HG03066 (cell line): ENCODE measurements at regions not wholly inside any gene's neighbourhood (a gene's known extent, or its start where the extent isn't known, plus 50 kb on each side); places are given as distances from the start of the nearest gene placed in this dataset.
"Not testable (repeated sequence)": the region's sequence is repeated elsewhere in the genome, so short reads cannot be mapped to it uniquely, and the experiment has no call there.

Source experiments
- ATAC-seq: cut with Tn5 transposase; IDR thresholded peaks from one replicate; pipeline ENCODE4 v1.9.1; 2021; ENCODE audit warnings: low read depth; ENCODE audit not compliant: unreplicated experiment

GRCh38 chr6:100230115-100230952 lies 234.4 kb downstream of the SIM1 start:
- ATAC-seq: no peak

GRCh38 chr6:100229512-100229911 lies 235.2 kb downstream of the SIM1 start:
- ATAC-seq: no peak

DNA sequence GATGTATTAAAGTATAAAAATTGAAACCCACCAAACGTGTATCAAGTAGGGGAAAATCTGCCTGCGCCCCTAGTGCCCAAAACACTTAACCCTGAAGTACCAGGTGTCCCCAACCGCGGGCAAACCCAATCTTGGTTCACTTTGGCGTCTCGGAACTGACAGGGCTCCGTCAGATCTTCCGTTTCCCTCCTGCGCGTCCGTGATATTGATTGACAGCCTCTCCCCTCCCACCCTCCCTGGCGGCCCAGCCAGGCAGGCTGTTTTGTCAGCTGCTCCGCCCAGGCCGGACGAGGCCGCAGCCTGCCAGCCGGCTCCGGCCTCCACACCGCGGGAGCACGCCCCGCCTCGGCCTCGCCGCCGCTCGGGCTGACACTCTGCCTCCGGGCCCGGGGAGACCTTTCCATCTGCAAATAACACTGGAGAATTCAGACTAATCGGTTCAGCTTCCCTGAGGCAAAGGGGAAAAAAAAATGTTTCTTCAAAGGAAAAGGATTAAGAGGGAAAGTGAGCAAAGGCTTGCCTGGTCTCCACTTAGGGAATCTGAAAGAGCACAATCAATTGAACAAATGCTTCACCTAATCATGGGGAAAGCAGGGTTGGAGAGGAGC lies 234.9 kb upstream of the MCHR2 start:
- peak; percentile 100 for ATAC-seq

DNA sequence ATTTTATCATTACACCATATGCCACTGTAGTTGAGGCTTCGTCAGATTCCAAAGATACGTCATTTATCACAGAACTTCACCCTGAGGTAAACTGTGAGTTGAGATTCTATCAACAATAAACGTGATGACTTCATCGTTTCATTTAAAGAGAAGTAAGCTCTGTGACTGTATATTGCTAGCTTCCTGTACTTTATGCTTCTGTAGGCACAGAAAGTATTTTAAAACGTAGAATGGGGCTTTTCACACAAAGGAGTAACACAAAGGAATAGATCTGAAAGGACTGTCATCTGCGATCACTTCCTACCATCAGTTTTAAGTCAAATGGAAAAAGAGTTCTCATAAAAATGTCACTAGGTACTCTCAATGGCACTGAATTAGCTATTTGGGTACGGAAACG lies 234.4 kb upstream of the MCHR2 start:
- ATAC-seq: peak; percentile 10

- no peak for ATAC-seq
Observed at GRCh38 chr6:100226811-100227210, 232.8 kb upstream of the MCHR2 start.

DNA sequence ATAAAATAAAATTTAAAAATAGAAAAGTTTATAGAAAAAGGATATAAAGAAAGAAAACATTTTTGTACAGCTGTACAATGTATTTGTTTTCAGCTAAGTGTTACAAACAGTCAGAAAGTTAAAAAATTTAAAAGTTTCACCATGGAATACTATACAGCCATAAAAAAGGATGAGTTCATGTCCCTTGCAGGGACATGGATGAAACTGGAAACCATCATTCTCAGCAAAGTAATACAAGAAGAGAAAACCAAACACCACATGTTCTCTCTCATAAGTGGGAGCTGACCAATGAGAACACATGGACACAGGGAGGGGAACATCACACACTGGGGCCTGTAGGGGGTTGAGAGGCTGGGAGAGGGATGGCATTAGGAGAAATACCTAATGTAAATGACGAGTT lies 229.9 kb upstream of the MCHR2 start:
- not testable (repeated sequence) for ATAC-seq

DNA sequence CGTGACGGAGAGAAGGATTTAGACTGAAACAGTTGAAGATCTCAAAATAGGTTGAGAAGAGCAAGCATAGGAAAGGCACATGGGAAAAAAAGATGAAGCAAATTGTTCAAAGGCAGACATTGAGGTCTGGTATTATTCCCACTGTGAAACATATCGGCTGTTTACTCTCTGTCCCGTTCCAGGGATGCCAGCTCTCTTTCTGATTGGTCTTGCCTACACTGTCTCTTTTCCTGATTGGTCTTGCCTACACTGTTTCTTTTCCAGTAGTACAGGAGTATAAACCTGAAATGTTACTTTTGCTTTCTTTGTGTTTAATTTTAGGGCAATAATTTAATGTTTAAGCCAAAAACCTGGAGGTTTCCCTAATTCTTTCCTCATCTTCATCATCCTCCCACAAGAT lies 226.5 kb upstream of the MCHR2 start:
- no peak for ATAC-seq

- no peak for ATAC-seq
Observed at GRCh38 chr6:100217225-100218012, 223.4 kb upstream of the MCHR2 start.

DNA sequence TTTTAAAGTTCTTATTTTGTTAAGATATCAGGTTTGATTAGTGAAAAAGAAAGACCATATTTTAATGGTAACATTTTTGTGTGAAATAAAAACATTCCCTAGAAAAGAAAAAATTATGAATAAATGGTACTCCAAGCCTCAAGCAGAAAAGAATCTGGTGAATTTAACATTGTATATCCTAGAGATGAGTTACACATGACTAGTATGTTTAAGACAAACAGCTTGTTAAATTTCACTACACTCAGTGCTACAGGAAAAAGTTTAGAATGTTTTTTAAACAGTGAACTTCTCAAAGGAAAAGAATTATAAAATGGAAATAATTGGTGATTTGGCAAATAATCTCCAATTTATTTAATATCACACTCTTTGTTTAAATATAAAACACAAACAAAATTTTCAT lies 222.7 kb upstream of the MCHR2 start:
- no peak for ATAC-seq

DNA sequence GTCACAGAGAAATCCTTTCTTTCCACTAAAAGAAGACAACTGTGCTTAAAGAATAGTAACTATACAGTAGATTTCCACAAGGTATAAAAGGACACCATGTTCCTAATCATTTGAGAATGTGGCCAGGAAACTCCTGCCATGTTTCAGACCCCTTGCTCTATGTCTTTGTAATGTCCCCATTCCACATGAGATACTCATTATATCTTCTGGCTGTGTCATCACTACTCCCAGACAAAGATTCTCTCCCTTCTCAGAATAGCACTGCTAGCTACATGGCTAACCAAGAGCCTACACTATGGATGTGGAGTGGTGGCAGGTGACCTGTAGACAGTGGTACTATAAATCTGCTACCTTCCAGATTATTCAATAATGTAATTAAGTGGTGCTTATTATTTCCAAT lies 218.1 kb upstream of the MCHR2 start:
- ATAC-seq: no peak

DNA sequence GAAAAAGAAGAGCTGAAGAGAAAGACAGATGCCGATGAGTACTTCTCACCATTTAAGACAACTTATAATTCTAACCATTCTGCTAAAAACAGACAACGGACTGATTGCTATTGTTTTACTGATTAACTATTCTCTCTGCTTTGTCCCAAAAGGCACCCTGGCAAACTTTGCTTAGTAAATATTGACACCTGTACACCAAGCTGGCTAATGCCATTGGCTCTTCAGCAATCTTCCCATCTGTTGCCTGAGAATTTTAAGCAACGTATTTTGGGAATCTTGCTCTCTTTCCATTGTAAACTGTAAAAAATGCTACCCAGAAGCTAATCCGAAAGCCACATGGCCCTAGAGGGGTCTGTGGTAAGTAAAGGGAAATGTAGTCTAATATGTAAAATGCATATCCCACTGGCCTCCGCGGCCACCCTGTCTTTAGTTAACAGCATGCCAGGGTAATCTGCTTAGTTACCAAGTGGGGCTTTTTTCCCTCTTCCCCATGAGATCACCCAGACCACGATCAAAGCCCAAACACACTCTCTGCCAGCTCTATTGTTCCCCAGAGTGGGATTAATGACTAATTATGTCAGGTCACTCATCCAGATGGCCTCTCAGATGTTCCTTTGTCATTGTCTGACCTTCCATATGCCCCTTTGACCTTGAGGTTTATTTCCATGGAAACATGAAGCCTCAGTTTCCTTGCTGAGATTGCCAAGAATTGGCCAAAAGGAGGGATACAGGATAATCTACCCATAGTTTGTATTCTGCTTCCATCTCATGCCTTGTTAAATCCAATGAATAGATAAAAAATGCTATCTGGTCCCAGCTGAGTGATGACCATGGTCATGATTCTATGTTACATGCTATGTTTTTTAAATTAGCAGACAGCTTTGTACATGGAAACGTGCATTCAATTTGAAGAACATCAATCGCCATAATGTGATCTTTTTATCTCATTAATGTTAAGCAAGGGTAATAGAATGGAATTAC lies 216.4 kb upstream of the MCHR2 start:
- no peak for ATAC-seq

DNA sequence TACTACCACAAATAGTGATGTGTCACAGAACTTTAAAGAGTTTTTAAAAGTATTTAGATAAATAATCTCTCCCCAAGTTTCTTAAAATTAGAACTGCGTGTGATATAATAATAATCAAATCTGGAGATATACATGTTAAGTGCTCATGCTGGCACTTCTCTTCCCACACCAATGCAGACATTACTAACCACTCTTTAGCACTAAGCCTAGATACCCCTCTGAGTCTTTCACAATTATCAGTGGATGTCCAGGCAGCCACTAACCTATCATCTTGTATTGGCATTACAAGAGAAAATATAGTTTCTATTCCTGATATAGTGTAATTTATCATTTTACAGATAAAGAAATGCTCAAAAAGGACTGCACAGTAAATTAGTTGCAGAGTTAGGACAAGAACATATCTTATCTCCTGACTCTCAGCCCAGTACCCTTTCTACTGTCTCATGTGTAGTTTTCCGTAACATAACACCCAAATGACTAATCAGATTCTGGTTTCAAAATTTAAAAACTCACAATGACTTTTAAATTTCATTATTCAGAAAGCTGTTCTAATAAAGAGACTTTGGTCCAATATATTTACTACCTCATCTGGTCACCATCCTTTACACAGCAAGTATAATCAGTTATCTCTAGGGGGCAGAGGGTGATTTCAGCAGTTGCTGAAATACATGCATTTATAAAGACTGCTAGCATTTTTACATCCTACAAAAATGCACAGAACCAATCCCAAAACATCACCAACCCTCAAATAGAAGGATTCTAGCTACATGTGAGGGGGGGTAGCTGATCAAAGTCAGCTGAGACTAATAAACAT lies 215.5 kb upstream of the MCHR2 start:
- ATAC-seq: no peak

- no peak for ATAC-seq
Observed at GRCh38 chr6:100203400-100203799, 209.4 kb upstream of the MCHR2 start.

DNA sequence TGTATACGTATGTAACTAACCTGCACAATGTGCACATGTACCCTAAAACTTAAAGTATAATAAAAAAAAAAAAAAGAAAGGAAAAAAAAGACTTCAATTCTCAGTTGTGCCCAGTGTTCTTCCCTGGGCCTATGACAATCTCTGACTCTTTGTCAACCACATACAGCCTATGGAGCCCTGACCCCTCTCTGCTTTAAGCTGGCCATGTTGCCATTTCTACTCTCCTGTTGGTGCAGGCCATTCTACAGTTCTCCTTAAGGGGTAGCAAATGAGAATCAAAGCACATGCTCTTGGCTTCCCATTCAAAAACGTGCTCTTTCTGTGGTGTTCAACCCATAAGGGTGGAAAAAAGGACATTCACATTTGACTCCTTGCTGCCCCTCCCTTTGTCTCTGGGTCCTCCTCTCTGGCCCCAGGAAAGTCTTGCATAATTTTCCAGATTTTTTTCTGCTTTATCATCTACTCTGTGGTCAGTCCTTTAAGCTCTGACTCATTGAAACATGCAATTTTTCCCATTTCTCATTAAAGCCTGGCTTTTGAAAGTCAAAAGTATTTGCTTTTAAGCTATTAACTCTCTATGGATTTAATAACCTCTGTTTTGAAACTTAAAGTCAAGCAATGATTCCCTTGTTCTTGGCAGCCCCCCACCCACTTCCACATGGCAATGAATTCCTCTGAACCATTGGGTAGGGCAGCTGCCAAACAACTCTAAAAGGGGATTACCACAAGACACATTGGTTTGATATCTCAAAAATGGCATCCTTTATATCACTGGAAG lies 208.6 kb upstream of the MCHR2 start:
- ATAC-seq: no peak

- ATAC-seq: not testable (repeated sequence)
Observed at GRCh38 chr6:100196214-100196982, 202.4 kb upstream of the MCHR2 start.

- ATAC-seq: not testable (repeated sequence)
Observed at GRCh38 chr6:100195244-100195643, 201.2 kb upstream of the MCHR2 start.

DNA sequence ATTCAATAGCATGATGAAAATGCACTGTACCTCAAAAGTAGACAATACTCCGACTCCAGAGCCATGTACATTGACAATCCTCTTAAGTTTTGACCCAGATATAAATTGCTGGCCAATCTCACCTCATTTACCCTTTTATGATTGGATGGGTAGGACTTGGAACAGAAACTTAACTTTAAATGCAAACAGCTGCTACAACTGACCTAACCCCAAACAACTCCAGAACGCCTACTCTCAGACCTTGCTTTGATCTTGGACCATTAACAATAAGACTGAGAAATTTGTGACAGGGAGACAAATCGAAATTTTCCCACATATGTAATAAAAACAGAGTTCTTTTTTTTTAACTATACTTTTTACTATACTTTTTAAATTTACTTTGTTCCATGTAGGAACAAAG lies 200.5 kb upstream of the MCHR2 start:
- no peak for ATAC-seq

- no peak for ATAC-seq
Observed at GRCh38 chr6:100188754-100189153, 194.7 kb upstream of the MCHR2 start.
